Activated B cell treated with CpG ODN at 0.5 μM for 24 hours (primary cell): ENCODE measurements at regions not wholly inside any gene's neighbourhood (a gene's known extent, or its start where the extent isn't known, plus 50 kb on each side); places are given as distances from the start of the nearest gene placed in this dataset.
"Not testable (repeated sequence)": the region's sequence is repeated elsewhere in the genome, so short reads cannot be mapped to it uniquely, and the experiment has no call there.

Source experiments
- ATAC-seq: fragments of 200-7000 bp; cut with Tn5 transposase; one replicate; pipeline ENCODE4 v1.10.0; 2021; ENCODE audit warnings: low read depth, mild to moderate bottlenecking, moderate library complexity
- CTCF ChIA-PET: fragments of 350-600 bp; sonication (Branson Sonifier 250); formaldehyde crosslinking; loops from one replicate; lab custom pipeline; 2021; ENCODE audit warnings: antibody characterized with exemption; lab: Charles Lee
- POLR2A ChIA-PET: fragments of 350-600 bp; sonication (Branson Sonifier 250); formaldehyde crosslinking; loops from one replicate; lab custom pipeline; 2021; ENCODE audit warnings: antibody characterized with exemption; lab: Charles Lee
- DNase-seq: peaks from one replicate; pipeline ENCODE4 v3.0.0; 2022
- H3K27ac Mint-ChIP-seq: one replicate; pipeline ENCODE4 v1.8.0; 2020; ENCODE audit warnings: mixed read lengths
- H3K27me3 Mint-ChIP-seq: one replicate; pipeline ENCODE4 v1.8.0; 2021; ENCODE audit warnings: mixed read lengths
- H3K36me3 Mint-ChIP-seq: one replicate; pipeline ENCODE4 v1.8.0; 2021; ENCODE audit warnings: low read depth, mixed read lengths
- H3K4me1 Mint-ChIP-seq: one replicate; pipeline ENCODE4 v1.8.0; 2021; ENCODE audit warnings: mixed read lengths
- H3K4me3 Mint-ChIP-seq: one replicate; pipeline ENCODE4 v1.8.0; 2020; ENCODE audit warnings: mild to moderate bottlenecking, mixed read lengths
- H3K9me3 Mint-ChIP-seq: one replicate; pipeline ENCODE4 v1.8.0; 2020; ENCODE audit warnings: mixed read lengths
- CTCF ChIP-seq: fragments of 200-600 bp; IDR thresholded peaks from one replicate; pipeline ENCODE4 v1.8.0; 2022; ENCODE audit warnings: antibody characterized with exemption, mild to moderate bottlenecking
- intact Hi-C: fragments of 100-400 bp; cut with micrococcal nuclease; formaldehyde crosslinking; loops from one replicate; pipeline ENCODE4 v1.15.1; 2024

- no peaks in the 10 kb centered on the region for H3K36me3 Mint-ChIP-seq
- ATAC-seq (no peak), DNase-seq (no peak)
- no peaks in the 10 kb centered on the region for H3K4me1 Mint-ChIP-seq
- intact Hi-C loops = no loop called here
- no peak overlapping the region for H3K4me3 Mint-ChIP-seq
- POLR2A ChIA-PET = no interaction called here
- TF ChIP-seq CTCF = no peak
- peaks cover 7% of the 10 kb centered on the region for H3K27me3 Mint-ChIP-seq
- no peak overlapping the region for H3K27ac Mint-ChIP-seq
- no peaks in the 10 kb centered on the region for H3K9me3 Mint-ChIP-seq
- CTCF ChIA-PET = no interaction called here
Measured at GRCh38 chr14:34160619-34161018, 209.7 kb upstream of the EGLN3 start.

DNA sequence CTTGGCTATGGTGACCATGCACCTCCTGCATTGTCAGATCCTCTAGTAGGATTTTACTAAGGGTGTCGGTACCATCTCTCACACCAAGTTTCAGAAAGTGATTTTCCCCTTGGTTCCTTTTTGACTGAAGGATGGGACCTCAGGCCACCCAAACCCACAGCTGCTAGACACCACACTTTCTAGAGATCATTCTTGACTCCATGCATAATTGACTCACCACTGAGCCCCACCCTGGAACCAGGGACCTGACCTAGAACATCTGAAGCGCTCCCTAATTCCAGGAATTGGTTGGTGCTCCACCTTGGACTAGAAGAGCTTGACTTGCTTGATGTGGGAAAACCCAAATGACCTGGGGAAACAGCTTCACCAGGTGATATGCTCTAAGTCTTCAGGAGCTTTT, 206.8 kb upstream of the EGLN3 start:
- Mint-ChIP-seq H3K27me3 (peaks cover 4% of the 10 kb centered on the region), H3K36me3 (no peaks in the 10 kb centered on the region)
- no peak for ATAC-seq

DNA sequence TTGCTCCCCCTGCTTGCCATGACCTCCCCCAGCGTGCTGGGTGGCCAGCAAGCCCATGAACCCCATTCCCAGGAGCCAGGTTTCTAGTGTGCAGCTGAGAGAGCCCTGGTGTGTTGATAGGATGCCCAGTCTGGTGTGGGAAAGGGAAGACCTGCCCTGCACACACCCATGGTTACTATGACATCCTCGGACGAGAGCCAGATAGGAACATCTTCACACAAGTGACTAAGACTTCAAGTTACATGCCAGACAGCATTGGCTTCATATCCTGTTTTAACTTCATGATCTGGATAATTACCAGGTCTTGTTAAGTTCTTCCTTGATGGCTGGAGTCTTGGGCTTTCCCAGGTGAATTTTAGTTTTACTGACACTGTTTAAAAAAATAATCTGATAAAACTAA, 196.6 kb upstream of the EGLN3 start:
- H3K9me3 Mint-ChIP-seq = peaks cover 13% of the 10 kb centered on the region
- intact Hi-C loops = no loop called here
- DNase-seq (no peak), ATAC-seq (no peak)
- POLR2A ChIA-PET = no interaction called here
- no peak overlapping the region for H3K27ac Mint-ChIP-seq
- no peak overlapping the region for H3K4me3 Mint-ChIP-seq
- TF ChIP-seq CTCF = no peak
- no peaks in the 10 kb centered on the region for H3K36me3 Mint-ChIP-seq
- no peaks in the 10 kb centered on the region for H3K4me1 Mint-ChIP-seq
- no peaks in the 10 kb centered on the region for H3K27me3 Mint-ChIP-seq
- CTCF ChIA-PET = no interaction called here

More for the DNA sequence above, 206.8 kb upstream of the EGLN3 start:
- H3K27ac Mint-ChIP-seq = no peak overlapping the region
- no peak for TF ChIP-seq CTCF
- CTCF ChIA-PET = no interaction called here
- intact Hi-C loops = no loop called here
- H3K4me1 Mint-ChIP-seq = no peaks in the 10 kb centered on the region
- H3K4me3 Mint-ChIP-seq = no peak overlapping the region
- POLR2A ChIA-PET = no interaction called here
- no peak for DNase-seq
- H3K9me3 Mint-ChIP-seq = no peaks in the 10 kb centered on the region

GRCh38 chr14:34140127-34140526, 189.3 kb upstream of the EGLN3 start:
- H3K4me3 Mint-ChIP-seq, ATAC-seq, H3K27ac Mint-ChIP-seq, DNase-seq, intact Hi-C loops, H3K4me1 Mint-ChIP-seq, H3K27me3 Mint-ChIP-seq, POLR2A ChIA-PET, H3K36me3 Mint-ChIP-seq, CTCF ChIA-PET: not testable (repeated sequence)
- peaks cover 20% of the 10 kb centered on the region for H3K9me3 Mint-ChIP-seq

- H3K9me3 Mint-ChIP-seq = peaks cover 15% of the 10 kb centered on the region
- CTCF ChIA-PET, intact Hi-C loops, H3K36me3 Mint-ChIP-seq, DNase-seq, H3K27ac Mint-ChIP-seq, H3K4me1 Mint-ChIP-seq, H3K4me3 Mint-ChIP-seq, ATAC-seq, H3K27me3 Mint-ChIP-seq, POLR2A ChIA-PET: not testable (repeated sequence)
Measured at GRCh38 chr14:34139160-34140121, 188.6 kb upstream of the EGLN3 start.

DNA sequence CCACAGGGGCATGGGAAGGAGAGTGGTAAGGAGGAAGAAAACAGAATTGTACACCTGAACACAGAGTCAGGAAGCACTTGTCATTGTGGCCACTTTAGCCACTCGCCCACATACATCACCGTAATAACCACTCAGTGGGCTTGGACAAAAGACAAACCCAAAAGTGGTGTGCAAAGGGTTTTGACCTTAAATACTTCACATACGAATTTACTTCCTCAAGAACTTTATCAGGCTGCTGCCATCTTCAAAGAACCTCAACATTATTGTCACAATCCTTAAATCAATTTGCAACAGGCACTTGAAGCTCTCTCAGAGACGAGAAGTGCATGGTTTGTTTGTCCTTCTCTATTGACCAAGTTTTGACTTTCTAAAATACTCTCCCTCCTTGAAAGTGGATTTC, 187.3 kb upstream of the EGLN3 start:
- H3K4me3 Mint-ChIP-seq = no peak overlapping the region
- CTCF ChIA-PET = no interaction called here

More for the DNA sequence above, 187.3 kb upstream of the EGLN3 start:
- ATAC-seq (no peak), DNase-seq (no peak)
- Mint-ChIP-seq H3K27me3 (no peaks in the 10 kb centered on the region), H3K36me3 (no peaks in the 10 kb centered on the region), H3K27ac (no peak overlapping the region), H3K9me3 (peaks cover 14% of the 10 kb centered on the region), H3K4me1 (no peaks in the 10 kb centered on the region)
- TF ChIP-seq CTCF = no peak
- intact Hi-C loops = no loop called here
- POLR2A ChIA-PET = no interaction called here
